DMS114 treated with DMSO at 0.1 percent for 48 hours (cell line): ENCODE measurements at regions not wholly inside any gene's neighbourhood (a gene's known extent, or its start where the extent isn't known, plus 50 kb on each side); places are given as distances from the start of the nearest gene placed in this dataset.
"Not testable (repeated sequence)": the region's sequence is repeated elsewhere in the genome, so short reads cannot be mapped to it uniquely, and the experiment has no call there.

ENCODE experiments used
- DNase-seq: peaks from one replicate; lab custom pipeline; 2025; ENCODE audit not compliant: unreplicated experiment; lab: John Stamatoyannopoulos, UW

- DNase-seq, result no peak
Observed at GRCh38 chr1:199474738-199475137, 552.8 kb upstream of the NR5A2 start.

- no peak for DNase-seq
Observed at GRCh38 chr1:199482426-199482825, 545.1 kb upstream of the NR5A2 start.

GRCh38 chr1:199489594-199489993 lies 537.9 kb upstream of the NR5A2 start:
- DNase-seq, result no peak

GRCh38 chr1:199490769-199491527 lies 536.6 kb upstream of the NR5A2 start:
- DNase-seq, result no peak

GRCh38 chr1:199495432-199495831 lies 532.1 kb upstream of the NR5A2 start:
- DNase-seq, result no peak

- not testable (repeated sequence) for DNase-seq
Observed at GRCh38 chr1:199498802-199499201, 528.7 kb upstream of the NR5A2 start.

- no peak for DNase-seq
Observed at GRCh38 chr1:199508072-199508471, 519.4 kb upstream of the NR5A2 start.

DNA sequence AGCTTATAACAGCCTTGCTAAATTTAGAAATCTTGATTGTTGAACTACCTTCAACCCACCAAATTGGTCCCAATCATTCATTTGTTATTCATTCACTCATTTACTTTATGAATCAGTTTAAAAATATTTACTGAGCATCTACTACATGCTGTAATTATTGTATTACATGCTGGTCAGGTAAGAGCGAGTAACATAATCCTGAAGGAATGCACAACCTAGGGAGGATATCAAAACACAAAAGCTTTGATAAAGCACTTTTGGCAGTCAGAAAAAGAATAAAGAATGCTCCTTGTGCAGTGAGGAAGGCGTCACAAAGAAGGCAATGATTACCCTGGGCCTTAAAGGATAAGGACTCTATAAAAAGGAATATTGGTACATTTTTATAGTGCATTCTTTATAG lies 518.9 kb upstream of the NR5A2 start:
- no peak for DNase-seq

GRCh38 chr1:199509456-199509855 lies 518.1 kb upstream of the NR5A2 start:
- no peak for DNase-seq

DNA sequence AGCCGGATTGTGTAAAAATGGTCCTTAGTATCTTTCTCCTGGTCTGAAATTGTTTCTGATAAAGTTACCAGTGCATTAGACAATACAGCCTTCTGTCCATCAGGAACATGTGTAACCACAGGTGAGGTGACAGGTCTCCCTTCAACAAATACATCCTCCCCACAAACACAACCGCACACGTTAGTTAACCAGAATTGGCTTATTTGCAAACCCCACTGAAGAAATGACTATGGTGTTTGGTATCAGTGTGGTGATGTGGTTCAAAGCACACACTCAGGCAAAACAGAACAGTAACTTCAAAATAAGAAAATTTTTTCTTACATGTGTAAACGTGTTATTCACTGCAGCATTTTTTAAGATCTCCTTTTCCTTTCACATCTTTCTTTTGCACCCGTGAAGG lies 517.2 kb upstream of the NR5A2 start:
- DNase-seq, result no peak

DNA sequence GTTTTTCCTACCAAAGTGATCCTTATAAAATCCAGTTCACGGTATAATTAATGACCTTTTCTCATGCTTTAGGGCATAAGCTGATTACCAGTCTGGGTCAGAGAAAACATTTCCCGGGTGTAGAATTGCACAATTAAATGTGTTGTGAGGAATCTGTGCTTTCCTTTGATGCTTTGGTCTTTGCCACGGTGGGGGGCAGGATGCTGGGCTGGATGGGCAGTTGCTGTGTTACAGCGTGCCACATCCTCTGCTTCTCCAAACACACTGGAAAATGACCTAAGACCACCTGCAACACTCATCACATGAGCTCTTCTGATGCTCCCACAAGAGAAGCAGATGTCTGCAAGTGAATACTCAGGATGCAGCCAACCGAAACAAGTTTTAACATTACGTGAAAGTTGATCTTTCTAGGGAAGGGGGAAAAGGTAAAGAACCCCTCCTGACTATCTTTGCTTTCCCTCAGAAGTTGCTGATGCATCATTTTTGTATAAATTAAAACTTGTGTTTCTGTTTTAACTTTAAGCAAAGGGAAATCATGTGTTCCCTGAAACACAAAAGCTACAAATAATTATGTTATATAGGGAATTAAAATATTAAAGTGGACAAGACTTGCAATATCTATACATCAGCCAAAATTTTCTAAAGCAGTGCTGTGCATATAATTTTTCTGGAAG lies 515.3 kb upstream of the NR5A2 start:
- no peak for DNase-seq

- no peak for DNase-seq
Observed at GRCh38 chr1:199515261-199515660, 512.2 kb upstream of the NR5A2 start.

- no peak for DNase-seq
Observed at GRCh38 chr1:199522338-199522737, 505.2 kb upstream of the NR5A2 start.

DNA sequence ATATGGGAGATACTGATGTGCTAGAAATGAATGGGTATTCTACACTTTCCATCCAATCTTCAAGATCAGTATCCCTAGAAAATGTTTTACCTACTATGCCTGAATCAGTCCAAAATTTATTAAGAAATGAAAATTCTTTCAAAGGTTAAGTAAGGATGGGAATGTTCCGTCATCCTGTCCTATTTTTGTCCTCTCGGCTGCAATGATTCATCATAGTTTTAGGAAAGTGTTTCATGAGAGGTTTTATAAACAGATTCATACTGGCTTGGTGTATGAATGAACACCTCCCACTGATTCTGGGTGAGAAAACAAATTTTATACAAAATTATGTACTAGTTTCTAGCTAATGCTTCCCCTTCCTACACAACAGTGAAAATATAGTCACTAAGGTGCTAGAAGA lies 504.6 kb upstream of the NR5A2 start:
- DNase-seq, result no peak

- no peak for DNase-seq
Observed at GRCh38 chr1:199529324-199529723, 498.2 kb upstream of the NR5A2 start.

- DNase-seq, result not testable (repeated sequence)
Observed at GRCh38 chr1:199533361-199533760, 494.1 kb upstream of the NR5A2 start.

GRCh38 chr1:199545780-199546179 lies 481.7 kb upstream of the NR5A2 start:
- no peak for DNase-seq

DNA sequence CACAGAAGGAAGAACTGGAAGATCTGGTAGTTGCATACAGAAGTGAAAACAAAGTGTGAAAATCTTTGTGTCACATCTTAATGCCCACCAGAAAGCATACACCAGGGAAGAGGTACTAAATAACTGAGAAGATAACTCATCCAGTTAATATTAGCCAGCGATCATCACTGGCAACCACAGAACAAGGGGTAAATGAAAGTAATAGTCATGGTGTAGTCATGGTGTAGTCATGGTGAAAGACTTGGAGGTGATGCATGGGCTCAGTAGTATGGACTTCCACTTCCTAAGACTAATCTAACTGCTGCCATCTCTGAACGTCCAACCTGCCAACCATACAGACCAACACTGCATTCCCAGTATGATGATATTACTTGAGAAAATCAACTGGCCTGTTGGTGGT lies 481.2 kb upstream of the NR5A2 start:
- DNase-seq, result no peak

DNA sequence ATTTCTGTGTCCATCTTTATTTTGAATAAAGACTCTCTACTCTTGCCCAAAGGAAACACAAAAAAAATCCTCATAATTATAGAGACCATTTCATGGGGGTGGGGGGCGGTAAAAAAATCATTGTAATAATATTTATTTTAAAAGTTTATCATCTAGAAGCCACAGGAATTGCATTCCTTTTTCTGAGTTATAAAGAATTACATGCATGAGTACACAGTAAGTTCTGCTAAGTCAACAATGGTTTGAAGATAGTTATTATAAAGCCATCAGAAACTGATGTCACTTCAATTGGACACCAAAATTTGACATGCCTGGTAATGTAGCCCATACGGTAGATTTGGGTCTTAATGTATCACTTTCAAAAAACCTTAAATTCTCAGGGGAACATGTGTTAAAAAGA lies 478.1 kb upstream of the NR5A2 start:
- no peak for DNase-seq

- no peak for DNase-seq
Observed at GRCh38 chr1:199550199-199551065, 477.1 kb upstream of the NR5A2 start.

DNA sequence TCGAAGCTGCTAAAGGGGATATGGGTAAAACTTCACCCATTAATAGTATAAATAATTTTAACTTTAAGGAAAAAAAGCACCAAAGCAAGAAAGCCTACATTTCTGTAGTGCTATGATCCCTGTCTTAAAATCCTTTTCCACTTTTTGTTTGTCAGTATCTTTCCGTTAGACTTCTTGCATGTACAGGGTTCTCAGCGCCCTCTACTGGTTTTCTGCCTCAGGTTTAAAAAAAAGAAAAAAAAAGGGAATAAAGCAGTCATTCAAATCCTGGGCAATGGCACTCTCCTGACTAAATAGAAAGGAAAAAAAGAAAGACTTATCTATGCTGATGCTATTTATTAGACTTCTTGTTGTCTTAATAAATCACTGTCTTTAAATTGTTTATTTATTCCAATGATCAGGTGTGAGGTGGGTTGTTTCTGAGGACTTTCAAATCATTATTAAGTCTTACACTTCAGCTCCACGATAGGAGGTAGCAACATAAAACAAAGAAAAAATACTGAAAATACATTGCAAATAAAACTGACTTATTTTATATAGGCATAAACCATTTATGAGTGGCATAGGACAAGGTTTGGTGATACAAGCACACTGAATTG lies 475.4 kb upstream of the NR5A2 start:
- DNase-seq, result peak; percentile 54
